ENCODE measurements at regions not wholly inside any gene's neighbourhood (a gene's known extent, or its start where the extent isn't known, plus 50 kb on each side); places are given as distances from the start of the nearest gene placed in this dataset.

DNA sequence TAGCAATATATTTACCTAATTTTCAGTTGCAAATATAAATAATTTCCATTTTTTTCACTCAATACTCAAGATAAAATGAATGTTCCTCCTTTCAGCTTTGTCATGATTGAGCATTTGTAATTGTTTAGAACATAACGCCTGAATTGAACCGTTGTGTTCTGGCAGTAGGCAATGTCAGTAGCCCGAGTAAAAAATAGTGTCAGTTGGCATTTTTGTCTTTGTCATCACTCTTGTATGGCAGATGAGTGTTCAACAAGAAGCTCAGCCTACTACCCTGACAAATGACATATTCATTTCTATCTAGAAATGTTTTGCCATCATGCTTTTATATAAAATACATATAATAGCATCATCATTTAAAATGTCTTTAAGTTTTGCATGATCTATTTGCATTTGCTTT, 691.4 kb upstream of the NCAM2 start:
- no peak for DNase-seq

DNA sequence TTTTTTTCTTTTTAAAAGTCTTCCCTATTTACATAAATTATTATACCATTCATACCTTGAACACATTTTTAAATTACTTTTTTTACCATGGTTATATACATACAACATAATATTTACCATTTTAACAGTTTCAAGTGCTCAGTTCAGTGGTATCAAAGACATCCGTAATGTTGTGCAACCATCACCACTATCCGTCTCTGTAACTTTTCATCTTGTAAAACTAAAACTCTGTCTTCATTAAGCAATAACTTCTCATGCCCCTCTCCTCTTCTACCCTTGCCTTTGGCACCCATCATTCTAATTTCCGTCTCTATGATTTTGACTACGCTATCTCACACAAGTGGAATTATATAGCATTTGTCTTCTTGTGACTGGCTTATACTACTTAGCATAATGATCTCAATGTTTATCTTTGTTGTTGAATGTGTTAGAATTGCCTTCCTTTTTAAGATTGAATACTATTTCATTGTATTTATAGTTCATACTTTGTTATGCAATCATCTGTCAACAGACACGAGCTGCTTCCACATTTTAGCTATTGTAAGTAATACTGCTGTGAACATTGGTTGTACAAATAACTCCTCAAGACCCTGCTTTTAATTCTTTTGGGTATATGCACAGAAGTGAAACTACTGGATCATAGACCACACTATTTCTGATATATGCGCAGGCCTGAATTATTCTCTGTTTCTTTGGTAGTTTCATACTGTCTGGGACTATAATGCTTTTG, 689.5 kb upstream of the NCAM2 start:
- DNase-seq = no peak

- no peak for DNase-seq
Observed at GRCh38 chr21:20311234-20311787, 686.9 kb upstream of the NCAM2 start.

DNA sequence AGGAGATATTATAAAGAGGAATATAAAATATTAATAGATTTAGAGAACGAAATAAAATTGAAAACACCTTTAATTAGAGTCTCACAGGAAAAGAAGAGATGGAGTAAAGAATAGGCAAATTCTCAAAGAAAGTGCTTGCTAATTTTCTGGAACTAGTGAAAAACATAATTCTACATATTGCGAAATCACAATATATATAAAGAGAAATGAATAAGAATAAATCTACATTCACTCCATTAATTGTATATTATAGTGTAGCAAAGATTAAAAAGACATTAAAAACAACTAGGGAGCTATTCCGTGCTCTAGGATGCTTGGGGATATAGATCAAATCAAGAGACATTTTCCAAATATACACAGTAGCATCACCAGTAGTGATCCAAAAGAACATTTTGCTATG, 685.2 kb upstream of the NCAM2 start:
- DNase-seq = no peak

DNA sequence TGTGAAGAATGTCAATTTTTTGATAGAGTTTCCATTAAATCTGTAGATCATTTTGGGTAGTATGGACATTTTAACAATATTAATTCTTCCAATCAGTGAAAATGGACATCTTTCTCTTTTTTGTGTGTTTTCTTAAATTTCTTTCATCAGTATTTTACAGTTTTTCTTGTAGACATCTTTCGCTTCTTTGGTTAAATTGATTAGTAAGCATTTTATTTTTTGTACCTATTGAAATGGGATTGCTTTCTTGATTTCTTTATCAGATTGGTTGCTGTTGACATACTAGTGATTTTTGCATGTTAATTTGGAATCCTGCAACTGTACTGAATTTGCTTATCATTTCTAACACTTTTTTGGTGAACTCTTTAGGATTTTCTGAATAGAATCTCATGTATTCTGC, 683.2 kb upstream of the NCAM2 start:
- no peak for DNase-seq

GRCh38 chr21:20329636-20330035, 668.6 kb upstream of the NCAM2 start:
- DNase-seq = no peak

GRCh38 chr21:20330652-20331051, 667.6 kb upstream of the NCAM2 start:
- no peak for DNase-seq

DNA sequence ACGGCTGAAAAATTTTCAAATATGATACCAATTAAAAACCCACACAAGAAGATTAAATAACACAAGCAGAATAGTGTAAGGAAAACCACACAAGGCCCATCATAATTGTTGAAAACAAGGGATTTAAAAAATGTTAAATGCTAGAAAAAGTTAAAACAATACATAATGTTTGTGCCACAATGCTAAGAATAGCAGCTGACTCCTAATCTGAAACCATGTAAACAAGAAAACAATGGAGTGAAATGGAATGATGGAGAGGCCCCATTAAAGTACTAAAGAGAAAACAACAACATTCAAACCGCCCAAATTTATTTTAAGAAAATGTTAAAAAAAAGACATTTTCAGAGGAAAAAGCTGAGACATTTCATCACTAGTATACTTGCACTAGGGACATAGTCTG, 663.6 kb upstream of the NCAM2 start:
- no peak for DNase-seq

DNA sequence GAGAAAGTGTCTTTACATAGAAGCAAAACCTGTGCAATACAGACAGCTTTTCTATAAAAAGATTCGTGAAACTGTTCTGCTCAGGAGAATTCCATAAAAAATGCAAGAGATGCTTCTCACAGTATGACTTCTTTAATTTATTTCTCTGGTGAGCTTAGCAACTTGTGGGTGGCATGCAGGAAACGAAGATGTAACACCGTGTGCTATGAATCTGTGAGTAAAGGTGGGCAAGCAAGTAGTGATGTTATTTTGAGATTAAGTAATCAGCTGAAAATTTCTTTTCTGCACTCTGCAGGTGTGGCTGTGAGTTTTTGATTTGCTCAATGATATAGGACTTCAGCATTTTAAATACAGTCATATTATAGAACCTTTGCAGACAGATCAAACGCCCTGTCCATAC, 656.8 kb upstream of the NCAM2 start:
- DNase-seq = no peak

DNA sequence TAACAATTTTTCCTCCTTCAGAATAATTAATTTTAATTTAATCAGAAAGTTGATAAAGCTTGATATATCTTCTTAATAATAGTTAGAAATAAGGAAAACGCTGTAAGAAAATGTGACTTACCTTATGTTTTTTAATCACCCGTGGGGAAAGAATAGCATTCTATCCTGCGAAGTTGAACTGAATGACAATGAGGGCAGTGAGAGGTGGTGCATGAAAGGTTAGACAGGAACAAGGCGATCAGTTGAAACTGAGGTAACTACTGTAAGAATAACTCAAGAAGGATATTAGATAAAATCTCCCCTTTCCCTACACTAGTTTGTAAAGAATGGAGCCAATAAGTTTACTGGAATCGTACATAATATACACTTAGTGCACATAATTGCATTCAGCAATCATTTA, 655.0 kb upstream of the NCAM2 start:
- no peak for DNase-seq

GRCh38 chr21:20351138-20351537, 647.1 kb upstream of the NCAM2 start:
- DNase-seq = no peak

- no peak for DNase-seq
Observed at GRCh38 chr21:20353351-20353750, 644.9 kb upstream of the NCAM2 start.

DNA sequence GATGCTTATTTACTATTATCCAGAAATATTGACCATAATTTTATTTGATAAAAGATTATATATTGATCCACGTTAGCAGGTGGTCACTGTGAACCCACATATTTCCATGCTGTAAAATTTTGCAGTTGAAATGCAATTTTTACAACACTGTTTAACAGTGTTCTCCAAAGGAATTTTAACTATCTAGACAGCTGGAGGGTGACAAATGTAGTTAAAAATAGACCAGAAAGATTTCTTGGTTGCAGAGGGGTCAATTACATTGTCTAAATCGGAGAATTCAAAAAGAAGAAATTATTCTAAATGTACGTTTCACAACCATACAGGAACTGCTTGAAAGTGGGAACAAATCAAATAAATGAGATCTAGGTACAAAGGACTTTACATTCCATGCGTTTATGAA, 625.2 kb upstream of the NCAM2 start:
- no peak for DNase-seq

- no peak for DNase-seq
Observed at GRCh38 chr21:20377250-20377649, 621.0 kb upstream of the NCAM2 start.

DNA sequence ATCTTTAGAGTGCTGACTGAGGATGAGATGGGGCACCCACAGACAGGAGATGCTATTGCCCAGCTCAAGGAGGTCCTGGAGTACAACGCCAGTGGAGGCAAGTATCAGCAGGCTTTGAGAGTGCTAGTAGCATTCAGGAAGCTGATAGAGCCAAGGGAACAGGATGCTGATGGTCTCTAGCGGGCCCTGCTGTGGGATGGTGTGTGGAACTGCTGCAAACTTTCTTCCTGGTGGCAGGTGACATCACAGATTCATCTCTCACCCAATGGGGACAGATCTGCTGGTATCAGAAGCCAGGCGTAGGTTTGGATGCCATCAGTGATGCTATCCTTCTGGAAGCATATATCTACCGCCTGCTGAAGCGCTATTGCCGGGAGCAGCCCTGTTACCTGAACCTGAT, 609.8 kb upstream of the NCAM2 start:
- DNase-seq = no peak

DNA sequence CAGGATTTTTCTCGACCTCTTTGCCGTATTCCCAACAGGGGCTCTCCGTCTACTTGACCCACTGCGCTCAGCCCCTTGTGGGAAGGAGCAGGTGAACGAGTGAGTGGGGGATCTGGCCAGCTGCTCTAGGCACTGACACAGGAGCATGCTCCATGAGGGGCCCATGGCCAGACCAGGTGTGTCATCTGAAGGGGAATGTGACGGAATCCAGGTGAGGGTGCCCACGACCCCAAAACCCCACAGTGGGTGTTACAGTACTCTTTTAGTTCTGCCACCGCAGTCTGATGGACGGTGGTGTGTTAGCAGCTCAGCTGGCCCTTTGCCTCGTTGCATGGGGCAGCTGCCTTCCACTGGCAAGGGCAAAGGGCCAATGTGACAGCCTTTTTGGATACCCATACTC, 601.4 kb upstream of the NCAM2 start:
- DNase-seq = no peak

GRCh38 chr21:20404915-20405314, 593.3 kb upstream of the NCAM2 start:
- no peak for DNase-seq

DNA sequence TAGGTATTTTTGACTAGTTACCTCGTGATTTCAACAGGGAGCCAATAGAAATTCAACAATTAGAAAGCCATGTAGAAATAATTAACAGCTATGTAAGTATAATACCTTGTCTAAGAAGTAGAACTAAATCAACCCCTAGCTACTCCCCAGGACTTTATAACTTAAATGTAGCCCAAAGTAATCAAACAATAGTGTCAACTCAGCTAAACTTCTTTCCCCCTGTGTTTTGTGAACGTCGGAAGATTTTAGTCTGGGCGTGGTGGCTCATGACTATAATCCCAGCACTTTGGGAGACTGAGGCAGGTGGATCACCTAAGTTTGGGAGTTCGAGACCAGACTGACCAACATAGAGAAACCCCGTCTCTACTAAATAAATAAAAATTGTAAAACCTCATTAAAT, 579.9 kb upstream of the NCAM2 start:
- no peak for DNase-seq

- no peak for DNase-seq
Observed at GRCh38 chr21:20419772-20420171, 578.4 kb upstream of the NCAM2 start.

GRCh38 chr21:20424943-20425342, 573.3 kb upstream of the NCAM2 start:
- no peak for DNase-seq

DNA sequence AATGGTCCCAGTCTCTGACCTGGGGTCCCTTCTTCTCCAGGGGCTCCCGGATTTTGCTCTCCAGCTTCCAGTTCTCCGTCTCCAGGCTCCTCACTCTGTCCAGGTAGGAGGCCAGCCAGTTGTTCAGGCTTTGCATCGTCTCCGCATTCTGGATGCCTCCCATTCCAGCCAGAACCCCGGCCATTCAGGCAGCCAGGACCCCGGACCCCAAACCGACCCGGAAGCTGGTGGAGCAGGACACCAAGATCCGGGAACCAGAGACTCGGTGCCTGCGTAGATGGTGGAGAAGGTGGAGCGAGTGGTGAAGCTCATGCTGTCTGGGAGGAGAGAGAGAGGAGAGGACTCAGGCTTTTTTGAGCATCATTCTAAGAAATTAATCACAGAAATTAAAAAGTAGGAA, 572.4 kb upstream of the NCAM2 start:
- no peak for DNase-seq

DNA sequence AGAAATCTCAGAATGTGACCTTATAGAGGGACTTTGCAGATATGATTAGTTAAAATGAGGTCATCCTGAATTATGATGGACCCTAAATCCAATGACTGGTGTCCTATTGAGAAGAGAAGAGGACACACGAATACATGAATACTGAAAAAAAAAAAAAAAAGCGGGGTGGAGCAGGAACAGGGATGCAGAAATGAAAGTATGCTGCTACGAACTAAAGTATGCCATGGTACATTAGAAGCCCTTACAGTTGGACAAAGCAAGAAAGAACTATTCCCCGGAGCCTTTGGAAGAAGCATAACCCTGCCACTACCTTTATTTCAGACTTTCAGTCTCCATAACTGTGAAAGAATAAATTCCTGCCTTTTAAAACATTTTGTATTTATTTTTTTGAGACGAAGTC, 557.9 kb upstream of the NCAM2 start:
- DNase-seq = no peak

- no peak for DNase-seq
Observed at GRCh38 chr21:20443558-20444155, 554.6 kb upstream of the NCAM2 start.

- no peak for DNase-seq
Observed at GRCh38 chr21:20445971-20446370, 552.2 kb upstream of the NCAM2 start.

DNA sequence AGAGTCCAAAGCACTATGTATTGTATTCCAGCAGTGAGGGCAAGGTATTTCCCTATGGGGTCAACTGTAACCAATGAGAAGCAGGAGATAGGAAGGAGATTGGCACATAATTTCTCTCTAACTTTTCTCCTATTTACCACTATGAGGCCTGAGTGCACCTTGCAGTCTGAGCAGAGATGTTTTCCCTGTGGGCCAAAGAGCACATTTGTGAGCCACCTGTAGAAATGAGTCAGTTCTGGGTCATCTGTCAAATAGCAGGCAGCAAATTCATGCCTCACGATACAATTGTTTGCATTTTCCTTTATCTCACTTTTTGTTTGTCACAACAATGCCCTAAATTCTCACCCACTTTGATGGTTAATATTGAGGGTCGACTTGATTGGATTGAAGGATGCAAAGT, 547.2 kb upstream of the NCAM2 start:
- no peak for DNase-seq

Measured in CD4-positive, alpha-beta T cell treated with Interleukin-21 for 1 hour (primary cell).